ENCODE measurements at regions not wholly inside any gene's neighbourhood (a gene's known extent, or its start where the extent isn't known, plus 50 kb on each side); places are given as distances from the start of the nearest gene placed in this dataset.

DNA sequence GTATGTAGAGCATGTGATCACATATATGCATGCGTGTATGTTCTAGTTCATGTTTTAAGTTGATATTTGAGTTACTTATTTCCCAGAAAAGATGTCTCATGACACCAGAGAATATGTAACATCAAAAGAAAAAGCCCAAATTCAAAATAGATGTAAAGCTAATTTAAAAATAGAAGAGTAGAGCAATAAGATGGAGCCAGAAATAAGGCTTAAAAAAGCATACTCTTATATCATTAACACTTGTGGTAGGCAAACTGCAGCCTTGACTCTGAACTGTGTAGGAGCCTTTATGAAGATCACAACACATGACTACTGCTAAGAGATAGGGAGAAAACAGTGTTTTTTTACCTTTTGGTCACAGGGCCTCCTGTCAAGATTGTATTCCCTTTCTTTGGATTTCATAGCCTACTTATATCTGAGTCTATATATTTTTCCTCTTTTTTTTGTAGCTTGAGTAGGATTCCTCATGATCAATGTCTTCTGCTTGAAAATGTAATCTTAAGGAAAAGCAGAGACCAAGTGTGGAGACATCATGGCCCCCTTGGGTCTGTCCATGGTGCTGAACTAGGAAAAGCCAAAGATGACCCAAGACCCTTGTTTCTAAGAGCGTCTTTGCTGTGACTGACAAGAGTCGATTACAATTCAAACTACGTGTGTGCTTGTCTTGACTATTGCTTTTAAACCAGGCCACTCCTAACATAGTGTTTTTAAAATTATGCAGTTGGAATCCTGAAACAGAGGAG, 390.4 kb downstream of the SHISA9 start:
- TF ChIP-seq, protein P1, sequence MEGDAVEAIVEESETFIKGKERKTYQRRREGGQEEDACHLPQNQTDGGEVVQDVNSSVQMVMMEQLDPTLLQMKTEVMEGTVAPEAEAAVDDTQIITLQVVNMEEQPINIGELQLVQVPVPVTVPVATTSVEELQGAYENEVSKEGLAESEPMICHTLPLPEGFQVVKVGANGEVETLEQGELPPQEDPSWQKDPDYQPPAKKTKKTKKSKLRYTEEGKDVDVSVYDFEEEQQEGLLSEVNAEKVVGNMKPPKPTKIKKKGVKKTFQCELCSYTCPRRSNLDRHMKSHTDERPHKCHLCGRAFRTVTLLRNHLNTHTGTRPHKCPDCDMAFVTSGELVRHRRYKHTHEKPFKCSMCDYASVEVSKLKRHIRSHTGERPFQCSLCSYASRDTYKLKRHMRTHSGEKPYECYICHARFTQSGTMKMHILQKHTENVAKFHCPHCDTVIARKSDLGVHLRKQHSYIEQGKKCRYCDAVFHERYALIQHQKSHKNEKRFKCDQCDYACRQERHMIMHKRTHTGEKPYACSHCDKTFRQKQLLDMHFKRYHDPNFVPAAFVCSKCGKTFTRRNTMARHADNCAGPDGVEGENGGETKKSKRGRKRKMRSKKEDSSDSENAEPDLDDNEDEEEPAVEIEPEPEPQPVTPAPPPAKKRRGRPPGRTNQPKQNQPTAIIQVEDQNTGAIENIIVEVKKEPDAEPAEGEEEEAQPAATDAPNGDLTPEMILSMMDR (IDR thresholded peaks at IDR 0.05): no peak
- TF ChIP-seq POLR2A (IDR thresholded peaks at IDR 0.05): no peak
